GM23338 (cell line): ENCODE measurements at regions not wholly inside any gene's neighbourhood (a gene's known extent, or its start where the extent isn't known, plus 50 kb on each side); places are given as distances from the start of the nearest gene placed in this dataset.

Source experiments
- CREB1 ChIP-seq: fragments of 250-450 bp; sonication (Bioruptor Pico); IDR thresholded peaks from 2 replicates; pipeline ENCODE4 v1.5.0; 2020; ENCODE audit warnings: low read depth, mild to moderate bottlenecking, moderate library complexity
- EZH2 ChIP-seq: fragments of 200-600 bp; sonication (generic); IDR thresholded peaks from one replicate; pipeline ENCODE4 v1.8.0; 2017; ENCODE audit warnings: antibody characterized with exemption, mild to moderate bottlenecking, low read depth; ENCODE audit not compliant: unreplicated experiment
- EZH2phosphoT487 ChIP-seq: fragments of 200-600 bp; sonication (generic); IDR thresholded peaks from one replicate; pipeline ENCODE4 v1.8.1; 2018; ENCODE audit warnings: antibody characterized with exemption; ENCODE audit not compliant: unreplicated experiment
- POLR2AphosphoS5 ChIP-seq: IDR thresholded peaks from 2 replicates; pipeline ENCODE4 v1.6.1; 2016; ENCODE audit warnings: antibody characterized with exemption, low read depth
- STAT1 ChIP-seq: IDR thresholded peaks from one replicate; pipeline ENCODE4 v1.6.1; 2016; ENCODE audit warnings: antibody characterized with exemption; ENCODE audit not compliant: unreplicated experiment
- ZNF114 ChIP-seq: fragments of 250-450 bp; sonication (Bioruptor Pico); IDR thresholded peaks from 2 replicates; pipeline ENCODE4 v1.5.0; 2020; ENCODE audit warnings: mild to moderate bottlenecking, moderate library complexity
- ZNF331 ChIP-seq: fragments of 250-450 bp; sonication (Bioruptor Pico); IDR thresholded peaks from 2 replicates; pipeline ENCODE4 v1.5.0; 2020; ENCODE audit warnings: low read depth, mild to moderate bottlenecking, moderate library complexity
- ZNF462 ChIP-seq: fragments of 250-450 bp; sonication (Bioruptor Pico); IDR thresholded peaks from 2 replicates; pipeline ENCODE4 v1.5.0; 2020; ENCODE audit warnings: mild to moderate bottlenecking, moderate library complexity
- TF ChIP-seq, protein P1 (sequence below): IDR thresholded peaks from one replicate; pipeline ENCODE4 v1.6.1; 2018; ENCODE audit warnings: antibody characterized with exemption; ENCODE audit not compliant: unreplicated experiment

GRCh38 chr10:123523833-123524232, 142.3 kb upstream of the GPR26 start (continued):
- TF ChIP-seq ZNF462 (CRISPR knock-in tag) = no peak
- no peak for TF ChIP-seq POLR2AphosphoS5
- TF ChIP-seq STAT1 = no peak
- TF ChIP-seq EZH2 = no peak
- TF ChIP-seq ZNF114 (CRISPR knock-in tag) = no peak
- no peak for TF ChIP-seq EZH2phosphoT487
- TF ChIP-seq, protein P1, sequence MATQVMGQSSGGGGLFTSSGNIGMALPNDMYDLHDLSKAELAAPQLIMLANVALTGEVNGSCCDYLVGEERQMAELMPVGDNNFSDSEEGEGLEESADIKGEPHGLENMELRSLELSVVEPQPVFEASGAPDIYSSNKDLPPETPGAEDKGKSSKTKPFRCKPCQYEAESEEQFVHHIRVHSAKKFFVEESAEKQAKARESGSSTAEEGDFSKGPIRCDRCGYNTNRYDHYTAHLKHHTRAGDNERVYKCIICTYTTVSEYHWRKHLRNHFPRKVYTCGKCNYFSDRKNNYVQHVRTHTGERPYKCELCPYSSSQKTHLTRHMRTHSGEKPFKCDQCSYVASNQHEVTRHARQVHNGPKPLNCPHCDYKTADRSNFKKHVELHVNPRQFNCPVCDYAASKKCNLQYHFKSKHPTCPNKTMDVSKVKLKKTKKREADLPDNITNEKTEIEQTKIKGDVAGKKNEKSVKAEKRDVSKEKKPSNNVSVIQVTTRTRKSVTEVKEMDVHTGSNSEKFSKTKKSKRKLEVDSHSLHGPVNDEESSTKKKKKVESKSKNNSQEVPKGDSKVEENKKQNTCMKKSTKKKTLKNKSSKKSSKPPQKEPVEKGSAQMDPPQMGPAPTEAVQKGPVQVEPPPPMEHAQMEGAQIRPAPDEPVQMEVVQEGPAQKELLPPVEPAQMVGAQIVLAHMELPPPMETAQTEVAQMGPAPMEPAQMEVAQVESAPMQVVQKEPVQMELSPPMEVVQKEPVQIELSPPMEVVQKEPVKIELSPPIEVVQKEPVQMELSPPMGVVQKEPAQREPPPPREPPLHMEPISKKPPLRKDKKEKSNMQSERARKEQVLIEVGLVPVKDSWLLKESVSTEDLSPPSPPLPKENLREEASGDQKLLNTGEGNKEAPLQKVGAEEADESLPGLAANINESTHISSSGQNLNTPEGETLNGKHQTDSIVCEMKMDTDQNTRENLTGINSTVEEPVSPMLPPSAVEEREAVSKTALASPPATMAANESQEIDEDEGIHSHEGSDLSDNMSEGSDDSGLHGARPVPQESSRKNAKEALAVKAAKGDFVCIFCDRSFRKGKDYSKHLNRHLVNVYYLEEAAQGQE = no peak
- TF ChIP-seq CREB1 (CRISPR knock-in tag) = no peak
- no peak for TF ChIP-seq ZNF331 (CRISPR knock-in tag)
